HepG2 (cell line): ENCODE measurements at regions not wholly inside any gene's neighbourhood (a gene's known extent, or its start where the extent isn't known, plus 50 kb on each side); places are given as distances from the start of the nearest gene placed in this dataset.

Experiments
- BCL6 ChIP-seq: IDR thresholded peaks from 2 replicates; pipeline ENCODE4 v1.6.1; 2016; ENCODE audit warnings: missing genetic modification reagents, missing compliant biosample characterization
- BRD4 ChIP-seq: sonication (generic); formaldehyde crosslinking; IDR thresholded peaks from 2 replicates; pipeline ENCODE4 v1.4.0; 2020; ENCODE audit warnings: missing genetic modification reagents
- DMTF1 ChIP-seq: sonication (generic); formaldehyde crosslinking; IDR thresholded peaks from 2 replicates; pipeline ENCODE4 v1.4.0; 2020; ENCODE audit warnings: mild to moderate bottlenecking, missing genetic modification reagents
- ETV5 ChIP-seq: IDR thresholded peaks from 2 replicates; pipeline ENCODE4 v1.6.1; 2018; ENCODE audit warnings: missing biosample characterization, missing genetic modification reagents, inconsistent platforms, borderline replicate concordance
- HDAC6 ChIP-seq: fragments of 200-600 bp; sonication (generic); IDR thresholded peaks from 2 replicates; pipeline ENCODE4 v1.7.0; 2017; ENCODE audit warnings: mild to moderate bottlenecking, antibody characterized with exemption, low read length, low read depth
- KAT2B ChIP-seq: fragments of 150-350 bp; IDR thresholded peaks from 2 replicates; pipeline ENCODE4 v1.6.1; 2014; ENCODE audit warnings: low read depth, low read length, borderline replicate concordance
- KDM5B ChIP-seq: sonication (generic); formaldehyde crosslinking; IDR thresholded peaks from 2 replicates; pipeline ENCODE4 v1.4.0; 2020; ENCODE audit warnings: missing genetic modification reagents, mild to moderate bottlenecking, borderline replicate concordance
- MIER3 ChIP-seq: IDR thresholded peaks from 2 replicates; pipeline ENCODE4 v1.6.1; 2016; ENCODE audit warnings: missing compliant biosample characterization, borderline replicate concordance
- PHB2 ChIP-seq: fragments of 450-650 bp; IDR thresholded peaks from 2 replicates; pipeline ENCODE4 v1.6.1; 2018; ENCODE audit not compliant: partially characterized antibody
- POGZ ChIP-seq: sonication (generic); formaldehyde crosslinking; IDR thresholded peaks from 2 replicates; pipeline ENCODE4 v1.4.0; 2020; ENCODE audit warnings: mild to moderate bottlenecking, missing genetic modification reagents
- SMAD1 ChIP-seq: sonication (generic); formaldehyde crosslinking; IDR thresholded peaks from 2 replicates; pipeline ENCODE4 v1.4.0; 2020; ENCODE audit warnings: missing genetic modification reagents, low read depth, mild to moderate bottlenecking, borderline replicate concordance
- SMAD3 ChIP-seq: sonication (generic); formaldehyde crosslinking; IDR thresholded peaks from 2 replicates; pipeline ENCODE4 v1.4.0; 2020; ENCODE audit warnings: missing genetic modification reagents
- TOPORS ChIP-seq: sonication (generic); formaldehyde crosslinking; IDR thresholded peaks from 2 replicates; pipeline ENCODE4 v1.8.0; 2023; ENCODE audit warnings: mild to moderate bottlenecking, missing genetic modification reagents
- XBP1 ChIP-seq: sonication (generic); formaldehyde crosslinking; IDR thresholded peaks from 2 replicates; pipeline ENCODE4 v1.5.0; 2020; ENCODE audit warnings: missing genetic modification reagents
- ZFP90 ChIP-seq: sonication (generic); formaldehyde crosslinking; IDR thresholded peaks from 2 replicates; pipeline ENCODE4 v1.8.0; 2022; ENCODE audit warnings: missing genetic modification reagents, mild to moderate bottlenecking, inconsistent platforms, borderline replicate concordance
- ZMAT5 ChIP-seq: sonication (generic); formaldehyde crosslinking; IDR thresholded peaks from 2 replicates; pipeline ENCODE4 v1.5.0; 2020; ENCODE audit warnings: mild to moderate bottlenecking, low read depth, missing genetic modification reagents, borderline replicate concordance
- ZNF121 ChIP-seq: sonication (generic); formaldehyde crosslinking; IDR thresholded peaks from 2 replicates; pipeline ENCODE4 v1.5.0; 2020; ENCODE audit warnings: mild to moderate bottlenecking, missing genetic modification reagents
- ZNF3 ChIP-seq: IDR thresholded peaks from 2 replicates; pipeline ENCODE4 v1.7.0; 2017; ENCODE audit warnings: inconsistent platforms
- ZNF33B ChIP-seq: sonication (generic); formaldehyde crosslinking; IDR thresholded peaks from 2 replicates; pipeline ENCODE4 v1.5.1; 2020; ENCODE audit warnings: mild to moderate bottlenecking, missing genetic modification reagents
- ZNF614 ChIP-seq: IDR thresholded peaks from 2 replicates; pipeline ENCODE4 v1.6.1; 2018; ENCODE audit warnings: missing biosample characterization, missing genetic modification reagents, inconsistent platforms, borderline replicate concordance
- ZNF644 ChIP-seq: IDR thresholded peaks from 2 replicates; pipeline ENCODE4 v1.6.1; 2016; ENCODE audit warnings: low read depth
- ZNF761 ChIP-seq: sonication (generic); formaldehyde crosslinking; conservative IDR thresholded peaks from 2 replicates; pipeline ENCODE4 v1.4.0; 2020; ENCODE audit warnings: mild to moderate bottlenecking, missing genetic modification reagents
- ZSCAN31 ChIP-seq: sonication (generic); formaldehyde crosslinking; IDR thresholded peaks from 2 replicates; pipeline ENCODE4 v1.5.0; 2020; ENCODE audit warnings: low read depth, mild to moderate bottlenecking, missing genetic modification reagents
- TF ChIP-seq, protein P1 (sequence below): sonication (generic); formaldehyde crosslinking; conservative IDR thresholded peaks from 2 replicates; pipeline ENCODE4 v1.8.0; 2022; ENCODE audit warnings: low read depth, missing genetic modification reagents
- TF ChIP-seq, protein P2 (sequence below): sonication (generic); formaldehyde crosslinking; conservative IDR thresholded peaks from 2 replicates; pipeline ENCODE4 v1.4.0; 2020; ENCODE audit warnings: missing genetic modification reagents

GRCh38 chr2:47313141-47313691 is 55.9 kb upstream of the EPCAM start (continued):
- TF ChIP-seq DMTF1 (no peak), ZSCAN31 (no peak), ZNF121 (CRISPR knock-in tag) (no peak), ZNF614 (CRISPR knock-in tag) (peak; percentile 83; the same call in 1 of the 2 replicates), ZNF761 (CRISPR knock-in tag) (no peak), ZNF3 (CRISPR knock-in tag) (no peak), XBP1 (no peak), ZFP90 (no peak), ETV5 (peak; percentile 59; the same call in 1 of the 2 replicates), TOPORS (CRISPR knock-in tag) (no peak), SMAD3 (CRISPR knock-in tag) (no peak), BCL6 (CRISPR knock-in tag) (peak; percentile 54; the same call in 1 of the 2 replicates), KAT2B (no peak), POGZ (CRISPR knock-in tag) (0 out of 2 replicates have a peak, but pooled peaks have one; percentile 38), BRD4 (no peak), PHB2 (no peak), HDAC6 (no peak), SMAD1 (CRISPR knock-in tag) (no peak), ZNF33B (CRISPR knock-in tag) (no peak; the same call in 1 of the 2 replicates), ZMAT5 (CRISPR knock-in tag) (no peak), ZNF644 (CRISPR knock-in tag) (peak; percentile 68; the same call in 1 of the 2 replicates), MIER3 (no peak), KDM5B (CRISPR knock-in tag) (no peak)
- TF ChIP-seq, protein P1, sequence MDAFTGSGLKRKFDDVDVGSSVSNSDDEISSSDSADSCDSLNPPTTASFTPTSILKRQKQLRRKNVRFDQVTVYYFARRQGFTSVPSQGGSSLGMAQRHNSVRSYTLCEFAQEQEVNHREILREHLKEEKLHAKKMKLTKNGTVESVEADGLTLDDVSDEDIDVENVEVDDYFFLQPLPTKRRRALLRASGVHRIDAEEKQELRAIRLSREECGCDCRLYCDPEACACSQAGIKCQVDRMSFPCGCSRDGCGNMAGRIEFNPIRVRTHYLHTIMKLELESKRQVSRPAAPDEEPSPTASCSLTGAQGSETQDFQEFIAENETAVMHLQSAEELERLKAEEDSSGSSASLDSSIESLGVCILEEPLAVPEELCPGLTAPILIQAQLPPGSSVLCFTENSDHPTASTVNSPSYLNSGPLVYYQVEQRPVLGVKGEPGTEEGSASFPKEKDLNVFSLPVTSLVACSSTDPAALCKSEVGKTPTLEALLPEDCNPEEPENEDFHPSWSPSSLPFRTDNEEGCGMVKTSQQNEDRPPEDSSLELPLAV (CRISPR knock-in tag), result no peak
- TF ChIP-seq, protein P2, sequence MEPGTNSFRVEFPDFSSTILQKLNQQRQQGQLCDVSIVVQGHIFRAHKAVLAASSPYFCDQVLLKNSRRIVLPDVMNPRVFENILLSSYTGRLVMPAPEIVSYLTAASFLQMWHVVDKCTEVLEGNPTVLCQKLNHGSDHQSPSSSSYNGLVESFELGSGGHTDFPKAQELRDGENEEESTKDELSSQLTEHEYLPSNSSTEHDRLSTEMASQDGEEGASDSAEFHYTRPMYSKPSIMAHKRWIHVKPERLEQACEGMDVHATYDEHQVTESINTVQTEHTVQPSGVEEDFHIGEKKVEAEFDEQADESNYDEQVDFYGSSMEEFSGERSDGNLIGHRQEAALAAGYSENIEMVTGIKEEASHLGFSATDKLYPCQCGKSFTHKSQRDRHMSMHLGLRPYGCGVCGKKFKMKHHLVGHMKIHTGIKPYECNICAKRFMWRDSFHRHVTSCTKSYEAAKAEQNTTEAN (CRISPR knock-in tag), result no peak
